ENCODE measurements at regions not wholly inside any gene's neighbourhood (a gene's known extent, or its start where the extent isn't known, plus 50 kb on each side); places are given as distances from the start of the nearest gene placed in this dataset.

GRCh38 chr9:13860019-13860418 lies 453.9 kb downstream of the NFIB start:
- no peak overlapping the region for H4K91ac ChIP-seq (ENCODE audit: insufficient read length, low read depth, low read length)
- H3K14ac ChIP-seq (ENCODE audit: insufficient read depth, low read length), result no peak overlapping the region
- H3K4me1 ChIP-seq (ENCODE audit: insufficient read depth, low read length), result peaks cover 8% of the 10 kb centered on the region; the same call in 1 of the 2 replicates
- Mint-ChIP-seq H3K27ac (peak overlapping the region in 2 of 3 experiments; percentile 10 to 46; a peak in 3 of 7 replicates), H3K9me3 (no peaks in the 10 kb centered on the region), H3K4me3 (no peak overlapping the region), H3K4me1 (peaks cover 36 to 40% of the 10 kb centered on the region in 2 experiments), H3K27me3 (ENCODE audit: low read depth) (no peaks in the 10 kb centered on the region), H3K36me3 (ENCODE audit: insufficient read depth in 1 of 3, low read depth in 3 of 3) (no peaks in the 10 kb centered on the region)
- no CpG with 5 or more reads among the region's 5 CpGs for WGBS (ENCODE audit: extremely low coverage, insufficient read length, low lambda C conversion rate)
- no peak overlapping the region for H3T11ph ChIP-seq (ENCODE audit: low read length)
- no peak overlapping the region for H3K56ac ChIP-seq (ENCODE audit: insufficient read length, low read depth, low read length)
- H3K18ac ChIP-seq (ENCODE audit: insufficient read length, low read depth, low read length), result no peak overlapping the region
- H3K23ac ChIP-seq (ENCODE audit: insufficient read length, low read depth, low read length), result no peak overlapping the region
- H2AFZ ChIP-seq (ENCODE audit: low read length), result no peak overlapping the region
- no peak overlapping the region for H2BK20ac ChIP-seq (ENCODE audit: low read depth, low read length, poor library complexity, severe bottlenecking)
- H3K79me2 ChIP-seq (ENCODE audit: insufficient read depth, low read length), result no peaks in the 10 kb centered on the region
- H3K27me3 ChIP-seq (ENCODE audit: insufficient read depth, low read length), result no peaks in the 10 kb centered on the region
- H2BK120ac ChIP-seq (ENCODE audit: low read depth, low read length, poor library complexity, severe bottlenecking), result no peak overlapping the region
- no peaks in the 10 kb centered on the region for H3K9me3 ChIP-seq (ENCODE audit: control insufficient read depth, low read depth, low read length)
- H4K20me1 ChIP-seq (ENCODE audit: control insufficient read depth, insufficient read depth, insufficient read length), result no peaks in the 10 kb centered on the region
- H2BK12ac ChIP-seq (ENCODE audit: insufficient read length, low read depth, low read length), result no peak overlapping the region
- H4K8ac ChIP-seq (replicated peaks; ENCODE audit: insufficient read length, low read depth, low read length), result no peak overlapping the region
- H3K23me2 ChIP-seq (ENCODE audit: insufficient read length, low read depth, low read length, poor library complexity, severe bottlenecking), result no peaks in the 10 kb centered on the region
- no peak overlapping the region for H3K4me2 ChIP-seq (ENCODE audit: insufficient read depth, insufficient read length, low read length)
- TF ChIP-seq CTCF (conservative IDR thresholded peaks at IDR 0.05), result no peak
- no peak for DNase-seq
- no peak overlapping the region for H3K4ac ChIP-seq (ENCODE audit: low read depth, low read length)
- no peak overlapping the region for H2BK5ac ChIP-seq (ENCODE audit: insufficient read length, low read length)
- no peak overlapping the region for H4K5ac ChIP-seq (ENCODE audit: insufficient read length, low read depth, low read length)
- no peak overlapping the region for H3K27ac ChIP-seq (ENCODE audit: insufficient read length, low read depth, low read length)
- H3K79me1 ChIP-seq (ENCODE audit: insufficient read depth, low read depth, low read length, poor library complexity, severe bottlenecking), result no peaks in the 10 kb centered on the region
- no peak overlapping the region for H3K9ac ChIP-seq (ENCODE audit: extremely low read depth, insufficient read length, low read length)
- no peak overlapping the region for H2AK5ac ChIP-seq (ENCODE audit: insufficient read length, low read length)
- no peak overlapping the region for H2BK15ac ChIP-seq (ENCODE audit: low read depth, low read length)
